ENCODE measurements at regions not wholly inside any gene's neighbourhood (a gene's known extent, or its start where the extent isn't known, plus 50 kb on each side); places are given as distances from the start of the nearest gene placed in this dataset.
A peak's percentile ranks its signal among the peaks of the same experiment; 100 is the strongest.

GRCh38 chr6:139768196-139768595 is 393.7 kb upstream of the CITED2 start:
- no peak for TF ChIP-seq CTCF (IDR thresholded peaks at IDR 0.05)
- peaks cover 8% of the 10 kb centered on the region for H3K36me3 Mint-ChIP-seq (ENCODE audit: low read depth)

GRCh38 chr6:139766796-139767195 is 392.3 kb upstream of the CITED2 start:
- TF ChIP-seq CTCF (IDR thresholded peaks at IDR 0.05), result no peak
- DNase-seq, result no peak
- Mint-ChIP-seq H3K9me3 (no peaks in the 10 kb centered on the region), H3K27ac (no peak overlapping the region), H3K4me1 (ENCODE audit: low read depth) (peaks cover 76% of the 10 kb centered on the region), H3K4me3 (no peak overlapping the region), H3K36me3 (ENCODE audit: low read depth) (peaks cover 6% of the 10 kb centered on the region), H3K27me3 (ENCODE audit: insufficient read depth) (no peaks in the 10 kb centered on the region)

More at GRCh38 chr6:139768196-139768595, 393.7 kb upstream of the CITED2 start:
- H3K4me3 Mint-ChIP-seq, result no peak overlapping the region
- no peaks in the 10 kb centered on the region for H3K27me3 Mint-ChIP-seq (ENCODE audit: insufficient read depth)
- H3K4me1 Mint-ChIP-seq (ENCODE audit: low read depth), result peaks cover 63% of the 10 kb centered on the region
- no peak for DNase-seq
- peak overlapping the region; percentile 43 for H3K27ac Mint-ChIP-seq
- no peaks in the 10 kb centered on the region for H3K9me3 Mint-ChIP-seq

- DNase-seq, result peak; percentile 62
- peak overlapping the region; percentile 56 for H3K4me3 Mint-ChIP-seq
- peak overlapping the region; percentile 83 for H3K27ac Mint-ChIP-seq
- no peaks in the 10 kb centered on the region; the same call in 1 of the 2 replicates for H3K36me3 Mint-ChIP-seq (ENCODE audit: low read depth)
- peaks cover 76% of the 10 kb centered on the region for H3K4me1 Mint-ChIP-seq (ENCODE audit: low read depth)
- H3K9me3 Mint-ChIP-seq, result no peaks in the 10 kb centered on the region
- no peak for TF ChIP-seq CTCF (IDR thresholded peaks at IDR 0.05)
- H3K27me3 Mint-ChIP-seq (ENCODE audit: insufficient read depth), result no peaks in the 10 kb centered on the region
Observed at GRCh38 chr6:139765825-139766285, 391.4 kb upstream of the CITED2 start.

- peaks cover 81% of the 10 kb centered on the region for H3K4me1 Mint-ChIP-seq (ENCODE audit: low read depth)
- no peaks in the 10 kb centered on the region for H3K27me3 Mint-ChIP-seq (ENCODE audit: insufficient read depth)
- H3K9me3 Mint-ChIP-seq, result no peaks in the 10 kb centered on the region
- TF ChIP-seq CTCF (IDR thresholded peaks at IDR 0.05), result no peak
- H3K36me3 Mint-ChIP-seq (ENCODE audit: low read depth), result no peaks in the 10 kb centered on the region; the same call in 1 of the 2 replicates
- H3K27ac Mint-ChIP-seq, result peak overlapping the region; percentile 83
- DNase-seq, result peak; percentile 97
- peak overlapping the region; percentile 51 for H3K4me3 Mint-ChIP-seq
Observed at GRCh38 chr6:139764498-139764986, 390.1 kb upstream of the CITED2 start.

GRCh38 chr6:139763468-139764210 is 389.2 kb upstream of the CITED2 start:
- H3K27me3 Mint-ChIP-seq (ENCODE audit: insufficient read depth), result no peaks in the 10 kb centered on the region
- peak overlapping the region; percentile 83 for H3K27ac Mint-ChIP-seq
- H3K36me3 Mint-ChIP-seq (ENCODE audit: low read depth), result no peaks in the 10 kb centered on the region; the same call in 1 of the 2 replicates
- H3K4me3 Mint-ChIP-seq, result peak overlapping the region; percentile 51
- H3K9me3 Mint-ChIP-seq, result no peaks in the 10 kb centered on the region
- peak; percentile 57 for DNase-seq
- TF ChIP-seq CTCF (IDR thresholded peaks at IDR 0.05), result no peak
- H3K4me1 Mint-ChIP-seq (ENCODE audit: low read depth), result peaks cover 73% of the 10 kb centered on the region

All from HFFc6 (cell line).